Right lobe of liver (tissue), 4 donors: ENCODE measurements at regions not wholly inside any gene's neighbourhood (a gene's known extent, or its start where the extent isn't known, plus 50 kb on each side); places are given as distances from the start of the nearest gene placed in this dataset.

Experiments used
- CTCF ChIP-seq, 4 donors: fragments of 200-600 bp in 3 of 4; fragments of 450-650 bp in 1 of 4; IDR thresholded peaks; one replicate each; pipeline versions ENCODE4 v1.5.1 to v1.8.0; 2016 to 2022; ENCODE audit warnings: antibody characterized with exemption in 4 of 4, mild to moderate bottlenecking in 2 of 4
- POLR2A ChIP-seq: fragments of 450-650 bp; IDR thresholded peaks from one replicate; pipeline ENCODE4 v1.6.1; 2017; ENCODE audit warnings: antibody characterized with exemption, mild to moderate bottlenecking
- donor health status: DM: no; HTN: no; CAD: no.
- donor health status: DM: no; HTN: no; CAD: no.
- donor health status: DM: no; HTN: yes; CAD: no.

GRCh38 chr12:124720681-124721500, 142.8 kb downstream of the SCARB1 start:
- TF ChIP-seq CTCF (IDR thresholded peaks at IDR 0.05) (peak in 2 of 4 donors; percentile 7 to 8), POLR2A (no peak)
